Activated T-cell treated with anti-CD3 and anti-CD28 coated beads, Interleukin-2, amount 50 U/mL, for 4 hours (primary cell): ENCODE measurements at regions not wholly inside any gene's neighbourhood (a gene's known extent, or its start where the extent isn't known, plus 50 kb on each side); places are given as distances from the start of the nearest gene placed in this dataset.
"Not testable (repeated sequence)": the region's sequence is repeated elsewhere in the genome, so short reads cannot be mapped to it uniquely, and the experiment has no call there.

Experiments
- ATAC-seq, 2 donors: fragments of 200-7000 bp; cut with Tn5 transposase; one replicate each; pipeline ENCODE4 v1.10.0; 2021
- DNase-seq: peaks from one replicate; pipeline ENCODE4 v3.0.0-alpha.2; 2020
- H3K27me3 Mint-ChIP-seq: one replicate; pipeline ENCODE4 v1.8.0; 2021; ENCODE audit warnings: low read depth, mixed read lengths
- H3K36me3 Mint-ChIP-seq: one replicate; pipeline ENCODE4 v1.8.0; 2022; ENCODE audit warnings: mixed read lengths; ENCODE audit not compliant: insufficient read depth
- H3K4me1 Mint-ChIP-seq: one replicate; pipeline ENCODE4 v1.8.0; 2021; ENCODE audit warnings: low read depth, mixed read lengths
- H3K4me3 Mint-ChIP-seq: one replicate; pipeline ENCODE4 v1.8.0; 2021; ENCODE audit warnings: mild to moderate bottlenecking, moderate library complexity, mixed read lengths
- H3K9me3 Mint-ChIP-seq: one replicate; pipeline ENCODE4 v1.8.0; 2021; ENCODE audit warnings: mixed read lengths

- no peak overlapping the region for H3K4me3 Mint-ChIP-seq
- no peaks in the 10 kb centered on the region for H3K27me3 Mint-ChIP-seq
- peaks cover 6% of the 10 kb centered on the region for H3K9me3 Mint-ChIP-seq
- H3K4me1 Mint-ChIP-seq = no peaks in the 10 kb centered on the region
- DNase-seq = no peak
- ATAC-seq = no peak
- H3K36me3 Mint-ChIP-seq = no peaks in the 10 kb centered on the region
These were observed 648.3 kb upstream of the ADGRB3 start for GRCh38 chr6:67986694-67987232.

GRCh38 chr6:67976486-67976885, 658.6 kb upstream of the ADGRB3 start:
- no peaks in the 10 kb centered on the region for H3K4me1 Mint-ChIP-seq
- no peak overlapping the region for H3K4me3 Mint-ChIP-seq
- H3K36me3 Mint-ChIP-seq = no peaks in the 10 kb centered on the region
- ATAC-seq (no peak), DNase-seq (no peak)
- H3K27me3 Mint-ChIP-seq = no peaks in the 10 kb centered on the region
- peaks cover 15% of the 10 kb centered on the region for H3K9me3 Mint-ChIP-seq

- Mint-ChIP-seq H3K36me3 (no peaks in the 10 kb centered on the region), H3K4me3 (no peak overlapping the region), H3K4me1 (no peaks in the 10 kb centered on the region), H3K27me3 (no peaks in the 10 kb centered on the region), H3K9me3 (peaks cover 11% of the 10 kb centered on the region)
- DNase-seq (no peak), ATAC-seq (no peak)
These were observed 660.2 kb upstream of the ADGRB3 start for GRCh38 chr6:67974931-67975330.

GRCh38 chr6:67971812-67972211, 663.3 kb upstream of the ADGRB3 start:
- H3K36me3 Mint-ChIP-seq = no peaks in the 10 kb centered on the region
- no peak overlapping the region for H3K4me3 Mint-ChIP-seq
- ATAC-seq = no peak

DNA sequence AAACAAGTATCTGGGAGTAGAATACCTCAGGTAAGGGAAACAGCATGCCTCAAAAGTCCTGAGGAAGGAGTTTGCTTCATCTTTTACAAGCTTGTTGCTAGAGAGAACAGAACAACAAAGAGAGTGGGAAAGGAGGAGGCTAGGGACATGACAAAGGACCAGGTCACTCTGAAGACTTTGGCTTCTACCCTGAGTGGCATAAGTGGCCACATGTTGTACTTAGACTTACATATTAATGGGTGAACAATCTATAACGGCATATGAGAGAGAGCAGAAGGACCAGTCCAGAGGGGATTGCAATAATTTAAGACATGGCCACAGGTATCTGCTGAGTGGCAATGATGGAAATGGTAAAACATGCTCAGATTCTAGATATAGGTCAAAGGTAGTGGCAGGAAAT, 668.3 kb upstream of the ADGRB3 start:
- DNase-seq (no peak), ATAC-seq (no peak)
- no peaks in the 10 kb centered on the region for H3K36me3 Mint-ChIP-seq
- peaks cover 3% of the 10 kb centered on the region for H3K9me3 Mint-ChIP-seq
- H3K4me3 Mint-ChIP-seq = no peak overlapping the region
- no peaks in the 10 kb centered on the region for H3K4me1 Mint-ChIP-seq
- H3K27me3 Mint-ChIP-seq = no peaks in the 10 kb centered on the region

More at GRCh38 chr6:67971812-67972211, 663.3 kb upstream of the ADGRB3 start:
- Mint-ChIP-seq H3K27me3 (no peaks in the 10 kb centered on the region), H3K9me3 (peaks cover 3% of the 10 kb centered on the region), H3K4me1 (no peaks in the 10 kb centered on the region)
- no peak for DNase-seq

DNA sequence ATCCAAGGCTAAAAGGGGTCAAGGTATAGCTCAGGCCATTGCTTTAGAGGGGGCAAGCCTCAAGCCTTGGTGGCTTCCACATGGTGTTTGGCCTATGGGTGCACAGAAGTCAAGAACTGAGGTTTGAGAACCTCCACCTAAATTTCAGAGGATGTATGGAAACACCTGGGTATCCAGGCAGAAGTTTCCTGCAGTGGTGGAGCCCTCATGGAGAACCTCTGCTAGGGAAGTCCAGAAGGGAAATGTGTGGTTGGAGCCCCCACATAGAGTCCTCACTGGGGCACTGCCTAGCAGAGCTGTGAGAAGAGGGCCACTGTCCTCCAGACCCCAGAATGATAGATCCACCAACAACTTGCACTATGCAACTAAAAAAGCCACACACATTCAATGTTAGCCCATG, 678.7 kb upstream of the ADGRB3 start:
- DNase-seq (no peak), ATAC-seq (no peak)
- Mint-ChIP-seq H3K36me3 (no peaks in the 10 kb centered on the region), H3K9me3 (peaks cover 9% of the 10 kb centered on the region), H3K4me3 (no peak overlapping the region), H3K4me1 (no peaks in the 10 kb centered on the region), H3K27me3 (no peaks in the 10 kb centered on the region)

DNA sequence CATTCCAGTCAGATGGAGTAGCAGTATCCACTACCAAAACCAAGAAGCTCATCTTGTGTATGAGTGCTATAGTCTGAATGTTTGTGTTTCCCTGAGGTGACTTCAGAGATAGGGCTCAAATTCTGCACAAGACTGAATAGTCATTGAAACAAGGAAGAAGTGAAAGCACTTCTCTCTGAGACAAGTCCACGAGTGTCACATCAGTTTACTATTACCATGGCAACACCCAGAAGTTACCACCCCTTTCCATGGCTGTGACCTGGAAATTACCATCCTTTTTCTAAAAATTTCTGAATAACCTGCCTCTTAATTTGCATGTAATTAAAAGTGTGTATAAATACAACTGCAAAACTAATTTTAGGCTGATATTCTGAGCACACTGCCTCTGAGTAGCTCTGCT, 682.1 kb upstream of the ADGRB3 start:
- H3K36me3 Mint-ChIP-seq = no peaks in the 10 kb centered on the region
- H3K9me3 Mint-ChIP-seq = peaks cover 24% of the 10 kb centered on the region
- H3K27me3 Mint-ChIP-seq = no peaks in the 10 kb centered on the region
- H3K4me1 Mint-ChIP-seq = no peaks in the 10 kb centered on the region
- H3K4me3 Mint-ChIP-seq = no peak overlapping the region
- ATAC-seq = no peak
- DNase-seq = no peak

DNA sequence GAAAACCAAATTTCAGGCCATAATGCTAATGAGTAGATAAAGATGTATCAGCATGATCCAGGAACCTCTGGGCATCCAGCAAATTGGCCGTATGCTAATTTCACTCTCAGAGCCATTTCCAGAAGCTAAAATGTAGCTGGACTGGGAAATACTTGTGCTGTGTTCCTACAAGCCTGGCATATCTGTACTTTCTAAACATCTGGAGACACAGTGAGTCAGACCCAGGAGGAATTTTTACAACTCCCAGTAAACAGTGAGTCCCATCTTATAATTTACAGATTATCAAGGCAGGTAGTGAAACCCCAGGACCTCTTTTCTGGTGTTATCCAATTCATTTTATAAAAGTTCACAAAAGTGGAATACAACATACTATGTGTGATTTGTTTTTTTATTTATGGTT, 683.0 kb upstream of the ADGRB3 start:
- Mint-ChIP-seq H3K9me3 (peaks cover 24% of the 10 kb centered on the region), H3K36me3 (no peaks in the 10 kb centered on the region), H3K4me3 (no peak overlapping the region), H3K4me1 (no peaks in the 10 kb centered on the region), H3K27me3 (no peaks in the 10 kb centered on the region)
- no peak for DNase-seq
- ATAC-seq = no peak

DNA sequence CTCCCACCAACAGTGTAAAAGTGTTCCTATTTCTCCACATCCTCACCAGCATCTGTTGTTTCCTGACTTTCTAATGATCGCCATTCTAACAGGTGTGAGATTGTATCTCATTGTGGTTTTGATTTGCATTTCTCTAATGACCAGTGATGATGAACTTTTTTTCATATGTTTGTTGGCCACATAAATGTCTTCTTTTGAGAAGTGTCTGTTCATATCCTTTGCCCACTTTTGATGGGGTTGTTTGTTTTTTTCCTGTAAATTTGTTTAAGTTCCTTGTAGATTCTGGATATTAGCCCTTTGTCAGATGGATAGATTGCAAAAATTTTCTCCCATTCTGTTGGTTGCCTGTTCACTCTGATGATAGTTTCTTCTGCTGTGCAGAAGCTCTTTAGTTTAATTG, 687.3 kb upstream of the ADGRB3 start:
- not testable (repeated sequence) for H3K36me3 Mint-ChIP-seq, H3K4me3 Mint-ChIP-seq, DNase-seq, H3K4me1 Mint-ChIP-seq, ATAC-seq, H3K27me3 Mint-ChIP-seq
- H3K9me3 Mint-ChIP-seq = peaks cover 19% of the 10 kb centered on the region

GRCh38 chr6:67935976-67936477, 699.1 kb upstream of the ADGRB3 start:
- Mint-ChIP-seq H3K9me3 (peaks cover 3% of the 10 kb centered on the region), H3K27me3 (no peaks in the 10 kb centered on the region), H3K4me3 (no peak overlapping the region), H3K4me1 (no peaks in the 10 kb centered on the region), H3K36me3 (no peaks in the 10 kb centered on the region)
- ATAC-seq = no peak
- DNase-seq = no peak

- Mint-ChIP-seq H3K4me1 (no peaks in the 10 kb centered on the region), H3K9me3 (peaks cover 6% of the 10 kb centered on the region), H3K4me3 (no peak overlapping the region), H3K27me3 (no peaks in the 10 kb centered on the region), H3K36me3 (no peaks in the 10 kb centered on the region)
- ATAC-seq = no peak
- no peak for DNase-seq
These were observed 701.8 kb upstream of the ADGRB3 start for GRCh38 chr6:67933278-67933677.

GRCh38 chr6:67922588-67922987, 712.5 kb upstream of the ADGRB3 start:
- not testable (repeated sequence) for ATAC-seq, H3K27me3 Mint-ChIP-seq, H3K4me3 Mint-ChIP-seq, DNase-seq, H3K36me3 Mint-ChIP-seq, H3K4me1 Mint-ChIP-seq
- H3K9me3 Mint-ChIP-seq = peaks cover 12% of the 10 kb centered on the region

GRCh38 chr6:67920040-67920439, 715.0 kb upstream of the ADGRB3 start:
- not testable (repeated sequence) for H3K4me3 Mint-ChIP-seq, H3K36me3 Mint-ChIP-seq, H3K27me3 Mint-ChIP-seq, ATAC-seq, DNase-seq, H3K4me1 Mint-ChIP-seq
- peaks cover 15% of the 10 kb centered on the region for H3K9me3 Mint-ChIP-seq

GRCh38 chr6:67916399-67916798, 718.7 kb upstream of the ADGRB3 start:
- Mint-ChIP-seq H3K4me3 (no peak overlapping the region), H3K27me3 (no peaks in the 10 kb centered on the region), H3K4me1 (no peaks in the 10 kb centered on the region), H3K36me3 (no peaks in the 10 kb centered on the region), H3K9me3 (peaks cover 17% of the 10 kb centered on the region)
- no peak for ATAC-seq
- no peak for DNase-seq

- no peaks in the 10 kb centered on the region for H3K27me3 Mint-ChIP-seq
- H3K9me3 Mint-ChIP-seq = peaks cover 17% of the 10 kb centered on the region
- no peak for ATAC-seq
- DNase-seq = no peak
- H3K36me3 Mint-ChIP-seq = no peaks in the 10 kb centered on the region
- no peak overlapping the region for H3K4me3 Mint-ChIP-seq
- no peaks in the 10 kb centered on the region for H3K4me1 Mint-ChIP-seq
These were observed 720.7 kb upstream of the ADGRB3 start for GRCh38 chr6:67914419-67914818.

GRCh38 chr6:67909354-67909753, 725.7 kb upstream of the ADGRB3 start:
- no peaks in the 10 kb centered on the region for H3K36me3 Mint-ChIP-seq
- H3K4me3 Mint-ChIP-seq = no peak overlapping the region
- ATAC-seq (no peak), DNase-seq (no peak)
- peaks cover 10% of the 10 kb centered on the region for H3K9me3 Mint-ChIP-seq
- H3K27me3 Mint-ChIP-seq = no peaks in the 10 kb centered on the region
- no peaks in the 10 kb centered on the region for H3K4me1 Mint-ChIP-seq
